Endothelial cell (in vitro differentiated cells): ENCODE measurements at regions not wholly inside any gene's neighbourhood (a gene's known extent, or its start where the extent isn't known, plus 50 kb on each side); places are given as distances from the start of the nearest gene placed in this dataset.
"Not testable (repeated sequence)": the region's sequence is repeated elsewhere in the genome, so short reads cannot be mapped to it uniquely, and the experiment has no call there.

ENCODE experiments used
- DNase-seq: peaks from one replicate; pipeline ENCODE4 v3.0.0; 2021; ENCODE audit warnings: low spot score
- H3K27ac Mint-ChIP-seq: one replicate; pipeline ENCODE4 v1.8.0; 2021; ENCODE audit warnings: mixed read lengths, inconsistent platforms; ENCODE audit not compliant: unreplicated experiment
- H3K27me3 Mint-ChIP-seq: one replicate; pipeline ENCODE4 v1.8.0; 2021; ENCODE audit warnings: mild to moderate bottlenecking, moderate library complexity, mixed read lengths, inconsistent platforms; ENCODE audit not compliant: unreplicated experiment
- H3K36me3 Mint-ChIP-seq: one replicate; pipeline ENCODE4 v1.8.0; 2021; ENCODE audit warnings: mild to moderate bottlenecking, low read depth, mixed read lengths, inconsistent platforms; ENCODE audit not compliant: unreplicated experiment
- H3K4me1 Mint-ChIP-seq: one replicate; pipeline ENCODE4 v1.8.0; 2021; ENCODE audit warnings: mild to moderate bottlenecking, mixed read lengths, inconsistent platforms; ENCODE audit not compliant: unreplicated experiment
- H3K4me3 Mint-ChIP-seq: one replicate; pipeline ENCODE4 v1.8.0; 2021; ENCODE audit warnings: mild to moderate bottlenecking, mixed read lengths, inconsistent platforms; ENCODE audit not compliant: unreplicated experiment
- H3K9me3 Mint-ChIP-seq: one replicate; pipeline ENCODE4 v1.8.0; 2021; ENCODE audit warnings: mixed read lengths, inconsistent platforms; ENCODE audit not compliant: unreplicated experiment
- TF ChIP-seq, protein P1 (sequence below): fragments of 200-600 bp; sonication (generic); IDR thresholded peaks from one replicate; pipeline ENCODE4 v1.5.0; 2021; ENCODE audit warnings: antibody characterized with exemption; ENCODE audit not compliant: unreplicated experiment

DNA sequence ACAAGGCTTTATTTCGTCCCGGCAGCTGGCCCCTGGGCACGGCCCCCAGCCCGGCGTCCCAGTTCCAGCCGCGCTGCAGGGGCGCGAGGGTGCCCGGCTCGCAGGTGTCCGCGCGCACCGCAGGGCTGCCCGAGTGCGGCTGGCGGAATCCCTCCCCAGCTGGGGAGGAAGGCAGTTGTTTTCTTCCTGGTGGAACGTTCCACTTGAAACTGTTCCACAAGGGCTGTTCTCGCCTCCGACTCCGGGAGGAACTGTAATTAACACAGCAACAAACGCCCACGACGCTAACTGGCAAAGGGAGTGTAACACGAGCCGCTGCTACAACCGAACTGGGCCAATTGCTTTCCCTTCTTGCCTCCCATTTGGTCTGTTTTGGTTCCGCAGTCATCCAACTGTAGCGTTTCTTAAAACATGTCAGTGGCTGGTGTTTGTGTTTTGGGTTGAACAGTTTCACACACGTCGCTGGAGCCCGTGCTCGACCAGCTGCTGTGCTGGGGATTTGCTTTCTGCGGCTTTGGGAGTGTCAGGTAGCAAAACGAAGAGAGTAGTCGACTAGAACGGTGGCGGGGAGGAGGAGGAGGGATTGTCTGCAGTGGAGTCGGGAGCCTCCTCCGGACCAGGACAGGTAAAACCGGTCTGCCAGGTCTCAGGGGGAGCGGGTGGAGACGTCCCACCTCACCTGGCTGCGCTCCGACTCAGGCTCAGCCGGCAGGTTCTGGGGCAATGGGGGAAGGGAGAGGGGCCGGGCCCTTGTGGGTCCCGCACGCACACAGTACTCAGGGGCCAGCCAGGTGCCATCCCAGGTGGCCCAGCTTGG is 131.6 kb upstream of the NIPBL start:
- Mint-ChIP-seq H3K27ac (peak overlapping the region; percentile 38), H3K4me3 (peak overlapping the region; percentile 97), H3K9me3 (no peaks in the 10 kb centered on the region), H3K36me3 (no peaks in the 10 kb centered on the region), H3K27me3 (peaks cover 7% of the 10 kb centered on the region), H3K4me1 (peaks cover 9% of the 10 kb centered on the region)
- TF ChIP-seq, protein P1, sequence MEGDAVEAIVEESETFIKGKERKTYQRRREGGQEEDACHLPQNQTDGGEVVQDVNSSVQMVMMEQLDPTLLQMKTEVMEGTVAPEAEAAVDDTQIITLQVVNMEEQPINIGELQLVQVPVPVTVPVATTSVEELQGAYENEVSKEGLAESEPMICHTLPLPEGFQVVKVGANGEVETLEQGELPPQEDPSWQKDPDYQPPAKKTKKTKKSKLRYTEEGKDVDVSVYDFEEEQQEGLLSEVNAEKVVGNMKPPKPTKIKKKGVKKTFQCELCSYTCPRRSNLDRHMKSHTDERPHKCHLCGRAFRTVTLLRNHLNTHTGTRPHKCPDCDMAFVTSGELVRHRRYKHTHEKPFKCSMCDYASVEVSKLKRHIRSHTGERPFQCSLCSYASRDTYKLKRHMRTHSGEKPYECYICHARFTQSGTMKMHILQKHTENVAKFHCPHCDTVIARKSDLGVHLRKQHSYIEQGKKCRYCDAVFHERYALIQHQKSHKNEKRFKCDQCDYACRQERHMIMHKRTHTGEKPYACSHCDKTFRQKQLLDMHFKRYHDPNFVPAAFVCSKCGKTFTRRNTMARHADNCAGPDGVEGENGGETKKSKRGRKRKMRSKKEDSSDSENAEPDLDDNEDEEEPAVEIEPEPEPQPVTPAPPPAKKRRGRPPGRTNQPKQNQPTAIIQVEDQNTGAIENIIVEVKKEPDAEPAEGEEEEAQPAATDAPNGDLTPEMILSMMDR, result no peak
- peak; percentile 77 for DNase-seq

DNA sequence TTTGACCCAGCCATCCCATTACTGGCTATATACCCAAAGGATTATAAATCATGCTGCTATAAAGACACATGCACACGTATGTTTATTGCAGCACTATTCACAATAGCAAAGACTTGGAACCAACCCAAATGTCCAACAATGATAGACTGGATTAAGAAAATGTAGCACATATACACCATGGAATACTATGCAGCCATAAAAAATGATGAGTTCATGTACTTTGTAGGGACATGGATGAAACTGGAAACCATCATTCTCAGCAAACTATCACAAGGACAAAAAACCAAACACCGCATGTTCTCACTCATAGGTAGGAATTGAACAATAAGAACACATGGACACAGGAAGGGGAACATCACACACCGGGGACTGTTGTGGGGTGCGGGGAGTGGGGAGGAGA is 128.8 kb upstream of the NIPBL start:
- H3K36me3 Mint-ChIP-seq, H3K27me3 Mint-ChIP-seq, H3K4me3 Mint-ChIP-seq, H3K4me1 Mint-ChIP-seq, DNase-seq, H3K9me3 Mint-ChIP-seq, H3K27ac Mint-ChIP-seq: not testable (repeated sequence)

DNA sequence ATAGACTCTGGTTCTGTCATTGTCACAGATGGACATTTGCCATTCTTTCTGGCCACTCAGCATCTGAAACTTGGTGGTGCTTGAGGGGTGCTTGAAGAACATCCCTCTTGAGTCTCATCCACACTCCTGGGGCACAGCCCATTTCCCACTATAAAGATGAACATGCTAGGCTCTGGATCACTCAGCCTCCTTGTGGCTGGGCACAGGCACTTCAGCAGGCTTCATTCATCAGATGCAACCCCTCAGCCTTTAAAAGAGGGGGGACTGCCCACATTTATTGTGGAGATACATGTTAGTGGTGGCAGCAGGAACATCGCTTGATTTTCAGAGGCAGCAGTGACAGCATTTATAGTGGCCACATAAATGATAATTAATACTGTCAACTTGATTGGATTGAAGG is 124.7 kb upstream of the NIPBL start:
- Mint-ChIP-seq H3K27me3 (no peaks in the 10 kb centered on the region), H3K4me3 (no peak overlapping the region), H3K27ac (no peak overlapping the region), H3K9me3 (no peaks in the 10 kb centered on the region), H3K4me1 (no peaks in the 10 kb centered on the region), H3K36me3 (no peaks in the 10 kb centered on the region)
- no peak for DNase-seq
- TF ChIP-seq, protein P1, result no peak

DNA sequence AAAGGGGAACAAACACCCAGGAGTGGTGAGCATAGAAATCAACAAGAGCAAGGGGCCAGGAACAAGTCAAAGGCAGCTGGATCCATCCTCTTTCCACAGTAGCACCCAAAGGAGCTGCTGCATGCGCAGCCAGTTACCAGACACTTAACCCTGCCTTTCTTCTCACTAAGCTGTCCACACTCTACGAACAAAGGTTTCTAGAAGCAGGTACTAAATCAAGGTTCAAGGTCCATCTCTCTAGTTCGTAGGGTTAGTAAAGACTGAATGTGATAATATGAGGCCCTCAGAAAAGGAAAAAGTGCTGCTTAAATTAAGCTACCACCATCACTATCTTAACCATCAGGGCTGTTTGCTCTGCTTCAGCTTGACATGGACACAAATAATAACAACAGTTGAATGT is 121.2 kb upstream of the NIPBL start:
- no peak overlapping the region for H3K27ac Mint-ChIP-seq
- TF ChIP-seq, protein P1, result no peak

DNA sequence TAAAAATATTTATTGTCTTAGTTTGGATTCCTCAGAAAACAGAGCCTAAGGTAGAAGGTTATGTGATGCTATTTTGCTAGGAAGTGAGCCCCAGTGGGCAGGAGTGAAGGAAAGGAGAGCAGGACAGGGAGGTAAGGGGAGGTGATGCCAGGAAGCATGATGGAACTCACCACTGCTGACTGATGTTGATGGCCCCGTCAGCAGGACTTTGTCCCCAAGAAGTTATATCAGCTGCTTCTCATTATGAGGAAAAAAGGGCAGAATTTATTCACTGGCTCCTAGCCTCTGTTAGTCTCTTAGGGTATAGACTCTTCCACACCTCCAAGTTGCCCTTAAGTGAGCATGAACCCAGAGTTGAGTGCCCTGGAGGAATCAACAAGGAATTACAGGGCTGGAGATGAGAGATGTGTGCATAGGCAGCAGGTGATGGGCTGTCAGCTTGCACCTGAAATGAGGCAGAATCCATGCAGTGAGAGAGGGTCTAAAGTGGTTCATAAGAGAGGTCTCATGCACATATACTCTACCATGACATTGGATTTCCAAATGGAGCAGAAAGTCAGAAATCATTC is 120.6 kb upstream of the NIPBL start:
- Mint-ChIP-seq H3K27me3 (no peaks in the 10 kb centered on the region), H3K4me3 (no peak overlapping the region), H3K36me3 (no peaks in the 10 kb centered on the region), H3K9me3 (no peaks in the 10 kb centered on the region), H3K4me1 (no peaks in the 10 kb centered on the region), H3K27ac (no peak overlapping the region)
- TF ChIP-seq, protein P1, result no peak
- no peak for DNase-seq

More for the DNA sequence above, 121.2 kb upstream of the NIPBL start:
- Mint-ChIP-seq H3K4me3 (no peak overlapping the region), H3K4me1 (no peaks in the 10 kb centered on the region), H3K36me3 (no peaks in the 10 kb centered on the region), H3K9me3 (no peaks in the 10 kb centered on the region), H3K27me3 (no peaks in the 10 kb centered on the region)
- no peak for DNase-seq
